C4-2B (cell line): ENCODE measurements at regions not wholly inside any gene's neighbourhood (a gene's known extent, or its start where the extent isn't known, plus 50 kb on each side); places are given as distances from the start of the nearest gene placed in this dataset.
"Not testable (repeated sequence)": the region's sequence is repeated elsewhere in the genome, so short reads cannot be mapped to it uniquely, and the experiment has no call there.

Experiments
- H3K27ac ChIP-seq: fragments of 450-650 bp; 2 replicates; pipeline ENCODE4 v1.5.1; 2017
- CTCF ChIP-seq: fragments of 450-650 bp; conservative IDR thresholded peaks from 2 replicates; pipeline ENCODE4 v1.5.1; 2017; ENCODE audit warnings: mild to moderate bottlenecking
- ZFX ChIP-seq: fragments of 450-650 bp; IDR thresholded peaks from 2 replicates; pipeline ENCODE4 v1.6.1; 2017

GRCh38 chr1:73033640-73034039 lies 751.3 kb upstream of the NEGR1 start:
- no peak overlapping the region for H3K27ac ChIP-seq
- TF ChIP-seq CTCF, result no peak
- TF ChIP-seq ZFX, result no peak

- TF ChIP-seq ZFX (no peak), CTCF (no peak)
- H3K27ac ChIP-seq, result no peak overlapping the region
Observed at GRCh38 chr1:73029571-73029970, 747.2 kb upstream of the NEGR1 start.

GRCh38 chr1:73026114-73026513 lies 743.8 kb upstream of the NEGR1 start:
- H3K27ac ChIP-seq, result no peak overlapping the region
- TF ChIP-seq ZFX (no peak), CTCF (no peak)

- TF ChIP-seq ZFX, result no peak
- no peak for TF ChIP-seq CTCF
Observed at GRCh38 chr1:73009938-73010337, 727.6 kb upstream of the NEGR1 start.

GRCh38 chr1:73009311-73009710 lies 727.0 kb upstream of the NEGR1 start:
- H3K27ac ChIP-seq, result no peak overlapping the region
- TF ChIP-seq ZFX (no peak), CTCF (no peak)

More at GRCh38 chr1:73009938-73010337, 727.6 kb upstream of the NEGR1 start:
- H3K27ac ChIP-seq, result no peak overlapping the region

- H3K27ac ChIP-seq, result no peak overlapping the region
- TF ChIP-seq CTCF, result no peak
Observed at GRCh38 chr1:72997624-72998023, 715.3 kb upstream of the NEGR1 start.

GRCh38 chr1:72997041-72997440 lies 714.7 kb upstream of the NEGR1 start:
- H3K27ac ChIP-seq, result no peak overlapping the region
- TF ChIP-seq CTCF, result no peak
- TF ChIP-seq ZFX, result no peak

GRCh38 chr1:72987871-72988270 lies 705.5 kb upstream of the NEGR1 start:
- not testable (repeated sequence) for H3K27ac ChIP-seq
